Femur (tissue), 1 donor: ENCODE measurements at regions not wholly inside any gene's neighbourhood (a gene's known extent, or its start where the extent isn't known, plus 50 kb on each side); places are given as distances from the start of the nearest gene placed in this dataset.

ENCODE experiments used
- DNase-seq: peaks from one replicate; pipeline ENCODE4 v3.0.0-alpha.2; 2017

DNA sequence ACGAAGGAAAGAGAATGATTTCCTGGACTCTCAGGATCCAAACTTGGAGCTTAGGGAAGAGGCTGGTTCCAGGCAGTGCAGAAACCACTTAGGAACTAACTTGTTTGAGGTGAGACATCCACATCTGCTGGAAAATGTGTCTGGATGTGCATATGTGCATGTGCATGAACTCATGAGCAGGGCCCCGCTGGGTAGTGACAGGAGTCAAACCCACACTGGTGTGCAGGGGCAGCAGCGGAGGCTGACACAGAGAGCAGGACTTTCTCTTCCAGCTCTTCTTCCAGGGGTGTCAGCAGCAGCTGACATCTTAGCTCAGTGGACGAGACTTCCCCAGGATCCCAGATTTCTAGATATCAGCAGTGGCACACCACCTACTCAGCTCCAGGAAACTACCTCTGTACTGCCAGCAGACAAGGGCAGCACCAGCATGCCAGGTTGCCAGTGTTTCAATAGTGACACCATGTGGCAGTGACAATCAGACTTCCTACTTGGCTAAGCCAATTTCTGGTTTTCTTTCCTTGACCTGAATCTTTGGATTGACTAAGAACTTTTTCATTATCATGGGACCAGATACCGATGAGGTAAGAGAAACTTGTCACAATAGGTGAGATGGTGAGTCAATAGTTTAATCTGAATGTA is 227.5 kb upstream of the ZC3H12C start:
- DNase-seq: no peak

DNA sequence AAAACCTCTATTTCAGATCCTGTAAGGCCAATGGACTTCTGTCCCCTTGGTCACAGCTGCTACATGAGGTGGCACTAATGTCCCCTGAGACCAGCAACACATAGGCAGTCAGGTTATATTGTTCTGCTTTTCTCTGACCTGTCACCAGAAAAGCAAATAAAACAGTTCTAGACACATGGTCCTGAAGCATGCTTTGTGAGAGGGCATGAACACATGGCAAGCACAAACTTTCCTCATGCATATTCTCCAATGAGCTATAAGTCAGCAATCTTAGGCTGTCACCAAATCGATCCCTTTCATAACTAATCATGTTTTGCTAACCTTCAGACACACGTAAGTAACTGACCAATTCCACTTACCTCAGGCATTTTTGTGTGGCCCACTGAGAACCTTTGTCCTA is 225.4 kb upstream of the ZC3H12C start:
- DNase-seq: no peak

DNA sequence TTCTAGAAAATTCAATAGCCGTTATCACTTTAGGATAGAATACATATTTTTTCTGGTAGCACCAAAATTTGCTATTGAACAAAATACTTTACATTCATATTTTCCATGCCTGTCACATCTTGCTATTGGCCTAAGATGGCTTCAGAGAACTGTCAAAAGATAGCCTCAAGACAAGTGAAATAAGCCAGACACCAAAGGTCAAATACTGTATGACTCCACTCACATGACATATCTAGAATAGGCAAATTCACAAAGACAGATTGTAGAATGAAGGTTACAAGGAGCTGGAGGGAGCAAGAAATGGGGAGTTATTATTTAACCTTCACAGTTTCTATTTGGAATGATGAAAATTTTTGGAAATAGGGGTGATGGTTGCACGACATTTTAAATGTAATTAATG is 223.7 kb upstream of the ZC3H12C start:
- no peak for DNase-seq

DNA sequence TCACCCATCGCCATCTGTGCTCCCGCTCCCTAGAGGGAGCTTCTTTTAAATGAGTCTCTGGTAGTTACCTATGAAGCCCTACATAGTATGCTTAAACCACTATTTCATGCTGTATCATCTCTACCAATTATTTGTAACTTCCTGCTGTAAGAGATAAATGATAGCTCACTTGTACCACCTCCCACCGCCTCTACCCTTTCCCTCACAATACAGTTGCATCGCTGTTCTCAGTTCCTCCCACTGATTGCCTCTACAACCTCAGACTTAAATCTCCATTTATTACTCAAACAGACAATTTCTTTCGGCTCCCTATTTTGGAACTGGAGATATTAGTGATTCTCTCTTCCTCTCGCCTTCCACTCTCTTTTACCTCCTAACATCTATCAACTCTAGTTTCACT is 222.9 kb upstream of the ZC3H12C start:
- no peak for DNase-seq

DNA sequence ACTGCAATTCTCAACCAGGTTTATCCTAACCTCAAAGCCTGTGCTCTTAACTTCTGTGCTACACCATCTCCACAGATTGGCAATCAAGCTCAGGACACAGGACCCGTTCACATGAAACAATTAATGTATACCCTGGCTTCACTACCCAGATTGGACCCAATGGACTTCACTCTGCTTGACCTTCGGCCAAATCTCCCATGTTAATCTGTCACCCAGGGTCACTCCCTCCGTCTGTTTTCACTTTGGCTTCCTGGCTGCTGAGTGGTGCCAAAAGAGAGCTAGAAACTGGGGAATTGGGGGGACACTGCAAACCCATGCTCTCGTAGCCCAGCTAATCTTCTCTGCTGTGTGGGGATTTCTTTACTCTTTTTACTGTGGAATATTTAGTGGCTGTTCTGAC is 216.1 kb upstream of the ZC3H12C start:
- no peak for DNase-seq

DNA sequence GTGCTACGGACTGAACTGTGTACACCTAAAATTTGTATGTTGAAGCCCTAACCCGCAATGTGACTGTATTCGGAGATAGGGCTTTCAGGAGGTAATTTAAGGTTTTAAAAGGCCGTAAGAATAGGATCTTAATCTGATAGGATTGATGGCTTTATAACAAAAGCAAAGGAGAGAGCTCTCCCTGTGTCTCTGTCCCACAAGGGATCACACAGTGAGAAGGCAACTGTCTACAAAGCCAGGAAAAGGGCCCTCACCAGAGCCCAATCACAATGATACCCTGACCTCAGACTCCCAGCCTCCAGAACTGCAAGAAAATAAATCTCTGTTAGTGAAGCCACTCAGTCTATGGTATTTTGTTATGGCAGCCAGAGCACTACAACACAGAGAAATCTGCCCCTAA is 208.7 kb upstream of the ZC3H12C start:
- no peak for DNase-seq

DNA sequence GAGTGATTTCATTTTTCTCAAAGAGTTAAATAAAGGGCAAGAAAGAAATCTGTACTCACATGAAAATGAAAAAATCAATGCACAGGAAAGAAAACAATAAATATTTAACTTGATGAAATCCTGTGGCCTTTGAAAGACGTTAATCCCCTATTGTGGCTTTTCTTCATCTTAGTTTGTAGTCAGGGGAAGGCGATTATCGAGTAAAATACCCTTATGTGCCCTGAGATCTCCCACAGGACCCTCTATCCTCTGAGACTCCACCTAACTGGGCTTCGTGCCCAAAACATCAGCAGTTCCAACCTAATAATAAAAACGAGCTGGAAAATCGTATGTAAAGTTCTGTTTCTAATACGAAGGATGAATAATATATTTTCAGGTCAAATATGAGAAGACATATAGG is 208.2 kb upstream of the ZC3H12C start:
- DNase-seq: no peak

DNA sequence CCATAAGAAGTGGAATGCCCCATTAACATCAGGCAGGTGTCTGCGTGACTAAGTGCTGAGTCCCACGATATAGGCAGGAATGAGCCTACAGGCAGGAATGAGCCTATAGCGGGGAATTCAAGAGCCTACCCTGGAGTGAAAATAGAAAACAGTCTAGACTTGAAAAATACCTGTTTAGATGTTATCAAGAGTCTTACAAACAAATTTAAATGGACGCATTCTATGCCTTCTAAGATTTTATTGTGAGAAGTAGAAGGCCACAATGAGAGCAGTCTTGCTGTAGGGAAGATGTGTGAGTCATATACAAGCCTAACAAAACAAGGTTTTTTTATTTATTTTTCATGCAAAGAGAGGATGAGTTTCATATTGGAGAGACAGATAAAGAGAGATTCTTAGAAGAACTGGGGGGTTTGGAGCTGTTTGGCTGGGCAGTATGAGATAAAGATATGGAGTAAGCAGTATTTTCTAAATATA is 200.8 kb upstream of the ZC3H12C start:
- no peak for DNase-seq

DNA sequence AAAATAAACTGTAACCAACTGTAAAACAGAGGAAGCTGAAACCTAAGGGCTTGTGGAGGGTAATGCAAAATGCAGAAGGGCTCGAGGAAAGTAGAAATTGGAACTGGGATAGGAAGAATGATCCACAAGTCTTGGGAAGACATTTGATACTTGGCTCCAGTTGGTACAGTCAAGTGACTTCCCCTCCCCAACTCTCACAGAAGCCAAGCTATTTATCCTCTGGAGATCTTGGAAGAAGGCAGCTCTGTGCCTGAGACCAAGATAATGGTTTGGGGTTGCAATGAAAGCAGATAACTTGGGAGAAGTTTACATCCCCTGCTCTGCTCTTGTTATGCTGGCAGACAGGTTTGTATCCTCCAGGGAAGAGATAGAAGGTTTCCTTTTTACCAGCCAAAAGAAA is 198.9 kb upstream of the ZC3H12C start:
- no peak for DNase-seq

DNA sequence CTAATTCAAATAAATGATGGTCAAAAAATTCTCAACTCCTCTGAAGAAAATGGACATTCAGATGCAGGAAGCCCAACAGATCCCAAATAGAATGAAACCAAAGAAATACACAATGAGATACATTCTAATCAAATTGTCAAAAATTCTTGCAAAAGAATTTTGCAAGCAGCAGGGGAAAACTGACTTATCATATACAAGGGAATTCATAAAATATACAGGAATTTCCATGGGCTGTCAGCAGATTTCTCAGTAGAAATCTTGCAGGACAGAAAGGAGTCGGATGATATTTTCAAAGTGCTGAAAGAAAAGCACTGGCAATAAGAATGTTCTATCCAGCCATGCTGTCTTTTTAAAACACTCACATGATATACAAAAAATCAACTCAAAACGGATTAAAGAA is 194.6 kb upstream of the ZC3H12C start:
- no peak for DNase-seq

DNA sequence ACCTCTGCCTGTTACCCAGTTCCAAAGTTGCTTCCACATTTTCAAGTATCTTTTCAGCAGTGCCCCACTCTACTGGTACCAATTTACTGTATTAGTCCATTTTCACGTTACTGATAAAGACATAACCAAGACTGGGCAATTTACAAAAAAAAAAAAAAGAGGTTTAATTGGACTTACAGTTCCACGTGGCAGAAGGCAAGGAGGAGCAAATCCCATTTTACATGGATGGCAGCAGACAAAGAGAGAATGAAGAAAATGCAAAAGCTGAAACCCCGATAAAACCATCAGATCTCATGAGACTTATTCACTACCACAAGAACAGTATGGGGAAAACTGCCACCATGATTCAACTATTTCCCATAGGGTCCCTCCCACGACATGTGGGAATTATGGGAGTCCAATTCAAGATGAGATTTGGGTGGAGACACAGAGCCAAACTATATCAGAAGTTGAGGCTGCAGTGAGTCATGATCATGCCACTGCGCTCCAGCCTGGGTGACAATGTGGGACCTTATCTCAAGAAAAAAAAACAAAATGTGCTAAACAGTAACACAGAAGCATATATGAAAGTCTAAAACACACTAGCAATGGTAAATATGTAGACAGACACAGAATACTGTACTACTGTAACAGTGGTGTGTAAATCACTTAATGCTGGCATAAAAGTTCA is 190.3 kb upstream of the ZC3H12C start:
- no peak for DNase-seq

DNA sequence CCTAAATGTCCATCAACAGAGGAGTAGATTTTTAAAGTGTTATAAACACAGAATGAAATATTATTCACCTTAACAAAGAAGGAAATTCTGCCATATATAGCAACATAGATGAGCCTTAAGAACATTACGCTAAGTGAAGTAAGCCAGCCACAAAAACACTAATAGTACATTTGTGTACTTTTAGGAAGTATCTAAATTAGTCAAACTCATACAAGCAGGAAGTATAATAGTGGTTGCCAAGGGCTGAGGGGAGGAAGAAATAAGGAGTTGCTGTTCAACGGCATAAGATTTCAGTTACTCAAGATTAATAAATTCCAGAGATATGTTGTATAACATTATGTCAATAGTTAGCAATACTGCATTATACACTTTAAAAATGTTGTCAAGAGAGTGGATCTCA is 181.7 kb upstream of the ZC3H12C start:
- no peak for DNase-seq

DNA sequence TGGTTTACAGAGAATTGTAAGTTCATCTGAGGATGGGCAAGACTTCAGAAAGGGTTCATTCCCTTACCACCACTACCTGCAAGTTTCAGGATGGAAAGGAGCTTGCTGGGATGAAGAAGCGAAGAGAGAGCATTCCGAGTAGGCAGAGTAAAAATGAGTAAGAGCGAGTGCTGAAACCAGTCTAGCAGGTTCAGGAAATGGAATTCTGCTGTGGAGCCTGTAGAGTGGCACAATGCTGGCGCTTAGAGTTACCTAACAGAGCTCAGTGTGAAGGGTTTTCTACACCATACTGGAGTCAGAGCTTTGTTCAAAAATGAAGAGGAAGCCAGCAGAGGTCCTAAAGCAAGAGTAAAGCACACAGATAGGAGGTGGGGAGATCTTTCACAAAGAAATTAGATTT is 179.2 kb upstream of the ZC3H12C start:
- DNase-seq: no peak

DNA sequence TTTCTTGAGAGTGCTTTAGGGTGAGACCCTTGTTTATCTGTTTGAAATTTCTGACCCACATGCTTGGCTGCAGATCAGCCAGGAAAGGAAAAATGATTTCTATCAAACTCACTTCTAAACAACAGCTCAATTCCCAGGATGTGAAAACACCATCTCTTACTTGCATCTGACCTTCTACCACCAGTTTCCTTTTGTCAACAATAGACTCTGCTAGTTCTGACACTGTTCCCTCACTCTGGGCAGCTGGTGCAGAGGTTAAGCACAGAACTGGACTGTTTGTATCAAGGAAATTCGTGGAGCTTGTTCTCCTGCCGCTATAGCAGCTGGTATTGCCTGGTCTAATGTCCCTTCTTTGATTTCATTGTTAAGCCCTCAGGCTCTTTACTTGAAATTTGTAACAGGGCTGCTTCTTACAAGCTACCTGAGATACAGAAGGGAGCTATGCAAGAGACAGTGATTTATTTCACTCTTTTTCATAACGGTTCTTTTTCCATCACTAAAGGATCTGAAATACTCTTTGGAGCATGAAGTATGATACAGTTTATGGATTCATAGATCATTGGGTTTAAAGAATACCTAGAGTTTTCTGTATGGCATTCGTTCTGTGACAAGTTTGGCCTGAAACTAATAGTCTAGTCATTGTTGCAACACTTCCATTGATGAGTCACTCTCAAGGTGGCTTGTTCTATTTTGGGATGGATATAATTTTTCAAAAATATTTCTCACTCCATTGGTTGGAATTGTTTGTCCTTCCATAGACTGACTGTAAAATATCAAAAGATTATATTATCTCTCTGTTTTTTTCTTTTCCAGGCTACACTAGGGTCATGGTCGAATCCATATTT is 178.2 kb upstream of the ZC3H12C start:
- no peak for DNase-seq

DNA sequence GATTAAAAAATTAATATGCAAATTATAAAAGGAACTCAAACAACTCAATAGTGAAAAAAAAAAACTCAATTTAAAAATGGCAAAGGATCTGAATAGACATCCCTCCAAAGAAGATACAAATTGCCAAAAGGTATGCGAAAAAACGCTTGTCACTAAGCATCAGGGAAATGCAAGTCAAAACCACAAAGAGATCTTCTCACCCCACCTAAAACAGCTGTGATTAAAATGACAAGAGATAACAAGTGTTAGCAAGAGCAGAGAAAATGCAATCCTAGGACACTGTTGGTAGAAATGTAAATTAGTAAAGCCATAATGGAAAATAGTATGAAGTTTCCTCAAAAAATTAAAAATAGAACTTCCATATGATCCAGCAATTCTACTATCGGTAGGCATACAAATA is 166.3 kb upstream of the ZC3H12C start:
- no peak for DNase-seq

DNA sequence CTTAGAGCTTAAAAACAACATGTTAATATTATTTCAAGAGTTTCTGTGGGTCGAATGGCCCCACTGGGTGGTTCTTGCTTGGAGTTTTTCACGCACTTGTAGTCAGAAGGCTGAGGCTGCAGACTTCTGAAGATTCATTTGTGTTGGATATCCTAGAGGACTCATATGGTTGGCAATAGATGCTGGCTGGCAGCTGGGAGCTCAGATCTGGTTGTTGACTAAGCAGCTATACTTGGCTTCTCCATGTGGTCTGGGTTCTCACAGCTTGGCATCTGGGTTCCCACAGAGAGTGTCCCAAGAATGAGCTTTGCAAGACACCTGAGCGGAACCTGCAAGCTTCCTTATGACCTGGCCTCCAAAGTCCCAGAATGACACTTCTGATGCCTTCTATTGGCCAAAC is 163.9 kb upstream of the ZC3H12C start:
- DNase-seq: no peak

DNA sequence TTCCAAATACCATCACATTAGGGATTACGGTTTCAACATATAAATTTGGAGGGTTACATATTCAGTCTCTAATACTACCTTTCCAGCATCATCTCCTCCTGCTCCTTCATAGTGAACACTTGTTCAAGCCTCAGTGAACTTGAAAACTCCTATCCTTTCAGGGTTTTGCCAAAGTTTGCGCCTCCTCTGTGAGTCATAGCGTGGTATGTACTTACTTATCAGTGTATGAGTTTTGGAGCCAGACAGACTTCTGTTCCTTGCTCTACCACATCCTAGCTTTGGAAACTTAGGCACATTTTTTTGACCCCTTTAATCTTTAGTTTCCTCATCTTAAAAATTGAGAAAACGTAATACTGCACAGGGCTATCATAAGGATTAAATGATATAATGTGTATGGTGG is 160.1 kb upstream of the ZC3H12C start:
- DNase-seq: no peak

DNA sequence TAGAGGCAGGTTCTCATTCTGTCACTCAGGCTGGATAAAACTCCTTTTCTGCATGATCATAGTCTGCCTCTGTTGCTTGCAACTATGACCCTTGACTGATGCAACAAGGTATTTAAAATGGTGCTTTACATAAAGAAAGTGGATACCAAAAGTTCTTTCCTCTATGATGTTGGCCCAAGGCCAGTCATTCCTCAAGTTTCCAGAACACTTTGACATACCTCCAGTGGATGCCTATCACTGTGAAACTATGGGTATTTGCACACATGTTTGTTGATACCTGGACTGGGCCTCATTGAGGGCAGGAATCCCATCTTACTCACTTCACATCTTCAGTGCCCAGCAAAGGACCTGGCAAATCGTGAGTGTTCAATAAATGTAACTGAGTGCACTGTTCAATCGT is 159.0 kb upstream of the ZC3H12C start:
- DNase-seq: no peak

DNA sequence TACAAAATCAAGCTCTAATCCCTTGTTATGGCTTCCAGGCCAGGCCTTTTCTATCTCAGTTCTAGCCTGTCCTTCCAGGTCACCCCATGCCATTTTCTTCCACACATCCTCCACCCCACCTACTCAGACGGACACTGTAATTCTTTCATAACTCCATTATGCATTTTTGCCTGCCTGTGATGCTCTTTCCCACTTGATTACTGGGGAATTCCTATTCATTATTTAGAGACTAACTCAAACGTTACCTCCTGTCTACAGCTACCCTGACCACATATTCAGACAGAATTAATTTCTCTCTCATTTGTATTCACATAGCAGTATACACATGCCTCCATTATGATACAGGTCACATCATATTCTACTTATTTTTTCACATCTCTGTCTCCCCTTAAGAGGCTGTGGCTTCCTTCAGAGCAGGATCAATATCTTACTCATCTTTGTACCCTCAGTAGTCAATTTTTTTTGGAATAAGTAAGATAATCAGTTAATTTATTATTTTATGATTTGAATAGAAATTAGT is 156.5 kb upstream of the ZC3H12C start:
- DNase-seq: no peak

DNA sequence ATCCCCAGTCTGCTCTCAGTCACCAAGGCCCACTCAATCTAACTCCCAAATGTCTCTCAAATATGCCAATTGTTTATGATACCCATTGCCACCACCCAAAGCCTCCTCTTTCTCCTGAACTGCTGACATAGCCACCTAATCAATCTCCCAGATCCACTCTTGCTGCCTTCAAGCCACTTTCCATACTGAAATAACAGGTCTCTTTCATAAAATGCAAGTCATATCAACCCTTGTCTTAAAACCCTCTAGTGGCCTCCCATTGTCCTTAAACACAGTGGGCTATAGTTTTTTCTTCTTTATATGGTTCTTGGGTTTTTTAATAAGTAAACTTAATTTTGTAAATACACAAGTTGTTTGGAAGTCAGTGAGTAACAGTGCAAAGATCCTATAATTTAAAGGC is 155.2 kb upstream of the ZC3H12C start:
- DNase-seq: no peak

DNA sequence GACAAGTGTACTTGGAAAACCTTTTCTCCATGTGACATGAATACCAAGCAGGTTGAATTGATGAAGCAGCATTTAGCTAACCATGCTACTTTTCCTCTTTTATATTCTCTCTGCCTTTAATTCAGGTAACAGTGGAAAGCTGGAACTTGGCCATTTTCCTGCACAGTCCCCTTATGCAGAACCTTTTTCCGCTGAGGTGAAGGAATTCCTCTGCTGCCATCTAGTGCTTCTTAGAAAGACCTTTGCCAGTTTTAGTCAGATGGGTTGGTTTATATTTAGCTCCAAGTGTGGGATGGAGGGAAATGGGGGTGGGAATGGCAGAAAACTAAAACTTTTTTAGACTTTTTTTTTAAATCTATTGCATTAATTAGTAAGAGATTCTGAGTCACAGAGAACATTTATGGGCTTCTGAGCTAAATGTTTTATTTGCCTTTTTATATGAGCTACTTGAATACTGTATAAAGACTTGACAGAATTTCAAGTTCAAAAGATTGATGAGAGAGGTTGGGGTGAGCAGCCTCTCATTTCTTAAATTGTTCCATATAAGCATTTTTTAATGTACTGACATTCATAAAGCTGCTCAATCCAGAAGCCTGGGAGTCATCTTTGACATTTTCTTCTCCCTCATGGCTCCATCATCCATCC is 153.9 kb upstream of the ZC3H12C start:
- DNase-seq: peak; percentile 62

DNA sequence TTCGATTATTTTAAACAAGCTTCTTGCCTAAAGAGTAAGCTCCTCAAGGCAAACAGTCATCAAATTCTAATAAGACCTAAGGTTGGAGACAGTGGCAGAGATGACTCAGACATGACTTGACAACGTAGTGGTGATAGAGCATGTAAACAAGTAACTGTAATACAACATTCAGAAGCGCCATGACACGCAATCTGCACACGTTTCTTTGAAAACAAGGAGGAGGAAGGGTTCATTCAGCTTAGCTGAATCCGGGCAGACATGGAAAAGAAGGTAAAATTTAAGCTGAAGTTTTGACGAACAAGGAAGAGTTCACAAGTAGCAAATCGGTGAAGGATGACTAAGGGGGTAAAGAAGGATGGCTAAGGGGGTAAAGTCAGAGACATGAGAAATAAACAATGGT is 152.4 kb upstream of the ZC3H12C start:
- DNase-seq: no peak

DNA sequence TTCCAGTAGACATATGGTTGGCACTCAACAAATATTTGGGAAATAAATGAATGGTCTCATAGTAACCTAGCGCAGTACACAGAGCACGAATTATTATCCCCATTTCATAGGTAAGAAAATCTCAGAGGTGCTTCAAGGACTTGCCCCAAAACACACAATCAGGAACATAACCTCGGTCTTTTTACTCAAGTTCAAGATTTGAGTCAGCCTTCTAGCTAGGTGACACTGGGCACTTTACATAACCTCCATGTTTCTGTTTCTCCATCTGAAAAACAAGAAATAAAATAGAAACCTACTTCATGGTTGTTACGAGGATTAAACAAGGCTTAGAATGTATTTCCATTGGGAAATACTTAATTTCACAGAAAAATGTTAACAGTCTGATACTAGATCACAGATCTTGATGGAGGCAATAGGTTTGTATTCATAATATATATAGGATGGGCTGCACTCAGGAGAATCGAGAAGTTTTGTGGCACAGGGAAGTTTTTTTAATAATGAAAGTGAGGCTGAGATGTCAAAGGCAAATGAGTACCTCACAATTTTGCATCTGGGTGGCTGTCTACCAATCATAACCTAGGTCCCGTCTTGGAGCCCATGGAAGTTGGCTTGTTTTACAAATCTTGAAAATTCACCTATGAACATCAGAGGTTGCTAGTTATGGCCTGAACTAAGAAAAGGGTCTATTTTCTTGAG is 147.4 kb upstream of the ZC3H12C start:
- no peak for DNase-seq
